ENCODE measurements at regions not wholly inside any gene's neighbourhood (a gene's known extent, or its start where the extent isn't known, plus 50 kb on each side); places are given as distances from the start of the nearest gene placed in this dataset.

DNA sequence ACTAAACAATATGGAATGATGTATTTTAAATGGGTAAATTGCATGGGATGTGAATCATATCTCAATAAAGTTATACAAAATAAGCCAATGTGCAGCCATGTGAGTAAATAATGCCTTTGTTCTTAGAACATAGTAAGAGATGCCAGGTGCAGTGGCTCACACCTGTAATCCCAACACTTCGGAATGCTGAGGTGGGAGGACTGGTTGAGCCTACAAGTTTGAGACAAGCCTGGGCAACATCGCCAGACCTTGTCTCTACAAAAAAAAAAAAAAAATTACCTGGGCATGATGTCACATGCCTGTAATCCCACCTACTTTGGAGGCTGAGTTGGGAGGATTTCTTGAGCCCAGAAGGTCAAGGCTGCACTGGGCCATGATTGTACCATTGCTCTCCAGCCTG is 230.7 kb downstream of the RFC3 start:
- H3K27me3 ChIP-seq (ENCODE audit: control insufficient read depth in 2 of 2, insufficient read depth in 2 of 2, low read length in 2 of 2), result no peaks in the 10 kb centered on the region
- no peak overlapping the region for H3K9ac ChIP-seq (ENCODE audit: insufficient read depth, low read length, poor library complexity, severe bottlenecking)
- TF ChIP-seq, protein P1, sequence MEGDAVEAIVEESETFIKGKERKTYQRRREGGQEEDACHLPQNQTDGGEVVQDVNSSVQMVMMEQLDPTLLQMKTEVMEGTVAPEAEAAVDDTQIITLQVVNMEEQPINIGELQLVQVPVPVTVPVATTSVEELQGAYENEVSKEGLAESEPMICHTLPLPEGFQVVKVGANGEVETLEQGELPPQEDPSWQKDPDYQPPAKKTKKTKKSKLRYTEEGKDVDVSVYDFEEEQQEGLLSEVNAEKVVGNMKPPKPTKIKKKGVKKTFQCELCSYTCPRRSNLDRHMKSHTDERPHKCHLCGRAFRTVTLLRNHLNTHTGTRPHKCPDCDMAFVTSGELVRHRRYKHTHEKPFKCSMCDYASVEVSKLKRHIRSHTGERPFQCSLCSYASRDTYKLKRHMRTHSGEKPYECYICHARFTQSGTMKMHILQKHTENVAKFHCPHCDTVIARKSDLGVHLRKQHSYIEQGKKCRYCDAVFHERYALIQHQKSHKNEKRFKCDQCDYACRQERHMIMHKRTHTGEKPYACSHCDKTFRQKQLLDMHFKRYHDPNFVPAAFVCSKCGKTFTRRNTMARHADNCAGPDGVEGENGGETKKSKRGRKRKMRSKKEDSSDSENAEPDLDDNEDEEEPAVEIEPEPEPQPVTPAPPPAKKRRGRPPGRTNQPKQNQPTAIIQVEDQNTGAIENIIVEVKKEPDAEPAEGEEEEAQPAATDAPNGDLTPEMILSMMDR (IDR thresholded peaks at IDR 0.05), result no peak
- H3K4me2 ChIP-seq (replicated peaks; ENCODE audit: extremely low read depth, low read length, poor library complexity, severe bottlenecking), result no peak overlapping the region
- no peaks in the 10 kb centered on the region for H3K9me3 ChIP-seq (replicated peaks in 1 of 2; ENCODE audit: control insufficient read depth in 1 of 2, insufficient read depth in 1 of 2, low read length in 2 of 2)
- no peaks in the 10 kb centered on the region for H4K20me1 ChIP-seq (ENCODE audit: insufficient read depth, low read length)
- H3K79me2 ChIP-seq (ENCODE audit: insufficient read depth, low read length), result no peaks in the 10 kb centered on the region
- DNase-seq, result no peak
- no peak overlapping the region for H3K27ac Mint-ChIP-seq
- H3K4me1 Mint-ChIP-seq, result no peaks in the 10 kb centered on the region
- H3K27ac ChIP-seq (ENCODE audit: low read depth in 1 of 2, low read length in 2 of 2), result no peak overlapping the region
- H3K4me1 ChIP-seq (ENCODE audit: control insufficient read depth in 1 of 2, insufficient read depth in 2 of 2, low read length in 2 of 2), result no peaks in the 10 kb centered on the region
- no peak overlapping the region for H2AFZ ChIP-seq (ENCODE audit: insufficient read depth, low read depth, low read length, poor library complexity, severe bottlenecking)
- WGBS (ENCODE audit: insufficient coverage), result no CpG with 5 or more reads among the region's 2 CpGs
- no peaks in the 10 kb centered on the region for H3K36me3 Mint-ChIP-seq
- H3K9me3 Mint-ChIP-seq, result peaks cover 6 to 14% (median 11%) of the 10 kb centered on the region in 7 donors
- H3K4me3 ChIP-seq (replicated peaks in 1 of 3; ENCODE audit: low read depth in 2 of 3, low read length in 3 of 3), result no peak overlapping the region
- no peak overlapping the region for H3K4me3 Mint-ChIP-seq
- intact Hi-C loops (cut with micrococcal nuclease), result no loop called here
- no peaks in the 10 kb centered on the region for H3K27me3 Mint-ChIP-seq (ENCODE audit: low read depth in 3 of 3)
- no peaks in the 10 kb centered on the region for H3K36me3 ChIP-seq (replicated peaks in 1 of 2; ENCODE audit: control insufficient read depth in 1 of 2, insufficient read depth in 2 of 2, low read length in 2 of 2)

DNA sequence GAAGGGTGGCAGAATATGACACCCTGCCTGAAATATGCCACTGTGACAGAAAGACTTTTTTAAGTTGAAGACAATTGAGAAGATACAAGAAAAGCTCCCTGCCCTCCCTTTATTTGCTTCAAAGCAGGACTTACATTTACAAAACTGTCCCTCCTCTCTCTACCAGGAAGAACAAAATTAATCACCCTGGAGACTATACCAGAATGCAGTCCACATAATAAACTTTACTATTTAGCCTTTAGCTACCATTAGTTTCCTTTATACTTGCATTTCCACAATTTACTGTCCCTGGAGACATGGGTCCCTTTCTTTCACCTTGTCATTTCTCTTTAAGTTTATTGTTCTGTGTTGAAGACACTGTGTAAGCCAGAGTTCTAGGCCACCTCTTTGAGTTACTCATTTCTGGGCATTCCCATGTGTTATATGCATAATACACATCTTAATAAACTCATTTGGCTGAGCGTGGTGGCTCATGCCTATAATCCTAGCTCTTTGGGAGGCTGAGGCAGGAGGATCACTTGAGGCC is 238.8 kb downstream of the RFC3 start:
- H3K9me3 ChIP-seq (replicated peaks in 1 of 2; ENCODE audit: control insufficient read depth in 1 of 2, insufficient read depth in 1 of 2, low read length in 2 of 2), result peaks cover 14 to 19% of the 10 kb centered on the region in 2 donors
- Mint-ChIP-seq H3K4me1 (no peaks in the 10 kb centered on the region), H3K36me3 (no peaks in the 10 kb centered on the region), H3K4me3 (no peak overlapping the region), H3K9me3 (peaks cover 13 to 29% (median 23%) of the 10 kb centered on the region in 7 donors), H3K27me3 (ENCODE audit: low read depth in 3 of 3) (no peaks in the 10 kb centered on the region), H3K27ac (no peak overlapping the region)
- no peak overlapping the region for H3K4me2 ChIP-seq (replicated peaks; ENCODE audit: extremely low read depth, low read length, poor library complexity, severe bottlenecking)
- H2AFZ ChIP-seq (ENCODE audit: insufficient read depth, low read depth, low read length, poor library complexity, severe bottlenecking), result no peak overlapping the region
- intact Hi-C loops (cut with micrococcal nuclease), result no loop called here
- DNase-seq, result no peak
- WGBS (ENCODE audit: insufficient coverage), result 83% methylated on average over 1 of the region's 1 CpG
- H3K27ac ChIP-seq (ENCODE audit: low read depth in 1 of 2, low read length in 2 of 2), result no peak overlapping the region
- TF ChIP-seq, protein P1 (IDR thresholded peaks at IDR 0.05), result no peak
- H3K36me3 ChIP-seq (replicated peaks in 1 of 2; ENCODE audit: control insufficient read depth in 1 of 2, insufficient read depth in 2 of 2, low read length in 2 of 2), result no peaks in the 10 kb centered on the region
- H3K9ac ChIP-seq (ENCODE audit: insufficient read depth, low read length, poor library complexity, severe bottlenecking), result no peak overlapping the region
- H3K4me1 ChIP-seq (ENCODE audit: control insufficient read depth in 1 of 2, insufficient read depth in 2 of 2, low read length in 2 of 2), result no peaks in the 10 kb centered on the region
- no peak overlapping the region for H3K4me3 ChIP-seq (replicated peaks in 1 of 3; ENCODE audit: low read depth in 2 of 3, low read length in 3 of 3)
- no peaks in the 10 kb centered on the region for H3K79me2 ChIP-seq (ENCODE audit: insufficient read depth, low read length)
- H3K27me3 ChIP-seq (ENCODE audit: control insufficient read depth in 2 of 2, insufficient read depth in 2 of 2, low read length in 2 of 2), result no peaks in the 10 kb centered on the region
- no peaks in the 10 kb centered on the region for H4K20me1 ChIP-seq (ENCODE audit: insufficient read depth, low read length)
